Esophagus muscularis mucosa (tissue), 4 donors: ENCODE measurements at regions not wholly inside any gene's neighbourhood (a gene's known extent, or its start where the extent isn't known, plus 50 kb on each side); places are given as distances from the start of the nearest gene placed in this dataset.

ENCODE experiments used
- DNase-seq: peaks from one replicate; pipeline ENCODE4 v3.0.0-alpha.2; 2017; ENCODE audit errors: extremely low spot score
- H3K27ac ChIP-seq, 4 donors: fragments of 200-600 bp; sonication (generic); replicated peaks in 1 of 4; 1 replicate in 3 of 4; 2 replicates in 1 of 4; pipeline ENCODE4 v1.5.1; 2016 to 2019; ENCODE audit warnings: mild to moderate bottlenecking in 1 of 4
- H3K27me3 ChIP-seq, 4 donors: fragments of 200-600 bp; sonication (generic); one replicate each; pipeline versions ENCODE4 v1.5.1 to v1.6.0; 2016 to 2019
- H3K36me3 ChIP-seq, 4 donors: fragments of 200-600 bp; sonication (generic); one replicate each; pipeline ENCODE4 v1.5.1; 2016 to 2019
- H3K4me1 ChIP-seq, 4 donors: fragments of 200-600 bp; sonication (generic); one replicate each; pipeline ENCODE4 v1.5.1; 2016 to 2019
- H3K4me3 ChIP-seq, 4 donors: fragments of 200-600 bp; sonication (generic); 1 replicate in 2 of 4; 2 replicates in 2 of 4; pipeline ENCODE4 v1.5.1; 2016 to 2019; ENCODE audit warnings: mild to moderate bottlenecking in 4 of 4, moderate library complexity in 1 of 4
- H3K9me3 ChIP-seq, 4 donors: fragments of 200-600 bp; sonication (generic); 1 replicate in 3 of 4; 2 replicates in 1 of 4; pipeline ENCODE4 v1.5.1; 2016 to 2019
- CTCF ChIP-seq, 3 experiments: fragments of 200-600 bp in 2 of 3; fragments of 450-650 bp in 1 of 3; sonication (generic) in 2 of 3; IDR thresholded peaks; one replicate each; pipeline ENCODE4 v1.5.1; 2017 to 2019; ENCODE audit warnings: antibody characterized with exemption in 3 of 3, mild to moderate bottlenecking in 2 of 3, moderate library complexity in 1 of 3
- EP300 ChIP-seq: sonication (generic); formaldehyde crosslinking; IDR thresholded peaks from one replicate; pipeline ENCODE4 v1.6.1; 2017; ENCODE audit warnings: antibody characterized with exemption
- POLR2A ChIP-seq: fragments of 450-650 bp; IDR thresholded peaks from one replicate; pipeline ENCODE4 v1.6.1; 2017; ENCODE audit warnings: antibody characterized with exemption, moderate library complexity, mild to moderate bottlenecking, low read depth
- POLR2AphosphoS5 ChIP-seq, 2 donors: sonication (generic); formaldehyde crosslinking; IDR thresholded peaks; one replicate each; pipeline ENCODE4 v1.6.1; 2017; ENCODE audit warnings: antibody characterized with exemption in 2 of 2
- WGBS: methylation state at CpG from one replicate; pipeline ENCODE4 v1.1.5; 2018; 5-methylcytosine and 5-hydroxymethylcytosine counted together
- intact Hi-C: fragments of 100-400 bp; cut with DNase I; formaldehyde crosslinking; loops from one replicate; pipeline ENCODE4 v1.15.1; 2023

- no peak overlapping the region for H3K27ac ChIP-seq
- WGBS = 42% methylated on average over 8 of the region's 8 CpGs
- intact Hi-C loops = no loop called here
- no peak for TF ChIP-seq POLR2A
- no peak for TF ChIP-seq EP300
- TF ChIP-seq POLR2AphosphoS5 (IDR thresholded peaks at IDR 0.05) = no peak
- no peak for TF ChIP-seq CTCF (IDR thresholded peaks at IDR 0.05)
- no peaks in the 10 kb centered on the region for H3K9me3 ChIP-seq
- H3K4me1 ChIP-seq = peaks cover 0 to 6% (median 0%) of the 10 kb centered on the region in 4 donors
- no peaks in the 10 kb centered on the region for H3K36me3 ChIP-seq
- DNase-seq = no peak
- H3K27me3 ChIP-seq = no peaks in the 10 kb centered on the region
- H3K4me3 ChIP-seq = peak overlapping the region in 2 of 4 donors; percentile 1 to 11
Observed at GRCh38 chr4:176383273-176384077, 63.7 kb downstream of the SPCS3 start.

- WGBS = 86% methylated on average over 1 of the region's 1 CpG
- H3K36me3 ChIP-seq = no peaks in the 10 kb centered on the region
- H3K4me1 ChIP-seq = peaks cover 0 to 6% (median 0%) of the 10 kb centered on the region in 4 donors
- intact Hi-C loops = no loop called here
- DNase-seq = no peak
- H3K27ac ChIP-seq = no peak overlapping the region
- no peak for TF ChIP-seq POLR2AphosphoS5 (IDR thresholded peaks at IDR 0.05)
- no peak for TF ChIP-seq EP300
- no peak for TF ChIP-seq POLR2A
- no peak for TF ChIP-seq CTCF (IDR thresholded peaks at IDR 0.05)
- H3K27me3 ChIP-seq = no peaks in the 10 kb centered on the region
- H3K9me3 ChIP-seq = no peaks in the 10 kb centered on the region
- H3K4me3 ChIP-seq = no peak overlapping the region
Observed at GRCh38 chr4:176385601-176386000, 65.8 kb downstream of the SPCS3 start.

- H3K4me1 ChIP-seq = peaks cover 0 to 6% (median 0%) of the 10 kb centered on the region in 4 donors
- no peaks in the 10 kb centered on the region for H3K27me3 ChIP-seq
- DNase-seq = no peak
- no peak overlapping the region for H3K27ac ChIP-seq
- no peaks in the 10 kb centered on the region for H3K36me3 ChIP-seq
- H3K9me3 ChIP-seq = no peaks in the 10 kb centered on the region
- 48% methylated on average over 1 of the region's 1 CpG for WGBS
- TF ChIP-seq CTCF (IDR thresholded peaks at IDR 0.05) = no peak
- no peak for TF ChIP-seq EP300
- no peak for TF ChIP-seq POLR2AphosphoS5 (IDR thresholded peaks at IDR 0.05)
- no peak for TF ChIP-seq POLR2A
- intact Hi-C loops = no loop called here
- H3K4me3 ChIP-seq = no peak overlapping the region
Observed at GRCh38 chr4:176387571-176387970, 67.8 kb downstream of the SPCS3 start.

GRCh38 chr4:176393306-176394013 lies 73.7 kb downstream of the SPCS3 start:
- Histone ChIP-seq H3K4me3 (no peak overlapping the region), H3K27ac (no peak overlapping the region), H3K9me3 (no peaks in the 10 kb centered on the region), H3K36me3 (no peaks in the 10 kb centered on the region), H3K27me3 (no peaks in the 10 kb centered on the region), H3K4me1 (no peaks in the 10 kb centered on the region)
- 46% methylated on average over 4 of the region's 4 CpGs for whole genome bisulfite sequencing
- TF ChIP-seq EP300 = no peak
- no peak for TF ChIP-seq CTCF (IDR thresholded peaks at IDR 0.05)
- intact Hi-C loops = no loop called here
- DNase-seq = no peak
